HG03378 (cell line): ENCODE measurements at regions not wholly inside any gene's neighbourhood (a gene's known extent, or its start where the extent isn't known, plus 50 kb on each side); places are given as distances from the start of the nearest gene placed in this dataset.

Source experiments
- ATAC-seq: cut with Tn5 transposase; IDR thresholded peaks from one replicate; pipeline ENCODE4 v1.9.1; 2021; ENCODE audit warnings: mild to moderate bottlenecking, moderate library complexity; ENCODE audit not compliant: unreplicated experiment

DNA sequence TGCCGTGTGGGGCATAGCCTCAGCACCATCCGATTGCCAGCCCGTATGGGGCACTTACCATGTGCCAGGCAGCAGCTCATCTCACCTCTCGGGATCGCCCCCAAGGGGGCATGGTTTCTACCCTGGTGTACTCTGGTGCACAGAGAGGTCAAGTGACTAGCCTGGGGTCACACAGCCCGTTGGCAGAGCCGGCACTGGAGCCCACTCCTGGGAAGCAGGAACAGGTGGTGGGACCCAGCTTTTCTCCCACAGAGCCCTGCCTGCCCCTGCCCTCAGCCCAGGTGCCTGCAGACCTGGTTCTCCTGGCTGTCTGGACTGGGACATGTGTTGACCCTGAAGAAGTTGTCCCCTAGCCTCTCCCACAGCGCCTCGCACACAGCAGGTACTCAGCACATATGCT lies 141.8 kb upstream of the CIBAR2 start:
- no peak for ATAC-seq

DNA sequence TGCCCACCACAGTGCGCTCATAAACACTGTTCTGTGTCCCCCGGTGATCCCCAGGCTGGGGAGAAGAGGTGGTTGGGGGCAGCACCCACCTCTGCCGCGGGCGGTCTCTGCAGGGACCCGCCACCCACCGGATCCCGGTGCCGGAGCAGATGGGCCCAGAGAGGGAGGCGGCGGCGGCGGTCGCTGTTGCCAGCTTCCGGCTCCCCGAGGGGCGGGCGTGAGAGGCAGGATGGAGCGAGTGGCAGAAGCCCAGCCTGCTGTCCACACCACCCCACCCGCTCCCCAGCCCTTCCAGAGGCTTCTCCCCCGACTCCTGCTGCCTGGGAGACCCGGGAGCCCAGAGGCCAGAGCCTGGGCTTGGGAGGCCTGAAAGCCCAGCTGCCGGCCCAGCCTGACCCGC lies 142.6 kb upstream of the CIBAR2 start:
- no peak for ATAC-seq

DNA sequence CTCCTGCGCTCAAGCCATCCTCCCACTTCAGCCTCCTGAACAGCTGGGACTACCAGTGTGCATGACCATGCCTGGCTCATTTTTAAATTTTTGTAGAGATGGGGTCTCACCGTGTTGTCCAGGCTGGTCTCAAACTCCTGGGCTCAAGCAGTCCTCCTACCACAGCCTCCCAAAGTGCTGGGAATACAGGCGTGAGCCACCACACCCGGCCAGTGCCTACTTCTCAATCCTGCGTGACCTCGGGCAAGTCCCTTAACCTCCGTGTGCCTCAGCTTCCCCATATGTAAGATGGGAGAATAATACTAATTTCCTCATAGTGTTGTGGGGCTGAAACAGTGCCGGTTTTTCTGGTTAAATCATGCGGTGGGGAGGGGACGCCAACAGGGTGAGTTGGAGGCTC lies 143.5 kb upstream of the CIBAR2 start:
- ATAC-seq = no peak

DNA sequence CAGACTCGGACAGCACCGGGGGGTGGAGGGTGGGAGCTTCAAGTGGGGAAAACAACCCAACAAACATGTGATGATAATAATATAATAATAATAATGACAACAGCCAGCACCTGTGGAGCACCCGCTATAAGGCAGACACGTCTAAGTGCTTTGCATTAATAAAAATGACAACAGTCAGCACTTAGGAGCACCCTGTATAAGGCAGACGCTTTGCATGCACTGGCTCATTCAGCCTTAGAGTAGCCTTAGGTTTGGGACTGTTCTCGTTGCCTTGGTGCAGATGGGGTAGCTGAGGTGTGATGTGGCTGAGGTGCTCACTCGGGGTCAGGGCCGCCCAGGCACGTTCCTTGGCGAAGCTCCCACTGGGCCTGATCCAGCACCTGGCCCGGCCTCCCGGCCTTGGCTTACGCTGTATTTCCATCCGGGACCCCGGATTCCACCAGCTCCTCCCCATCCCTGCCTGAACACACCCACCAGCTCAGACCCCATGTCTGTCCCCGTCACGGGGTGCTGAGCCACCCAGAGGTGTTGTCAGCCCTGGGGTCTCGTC lies 144.0 kb upstream of the CIBAR2 start:
- ATAC-seq = no peak

DNA sequence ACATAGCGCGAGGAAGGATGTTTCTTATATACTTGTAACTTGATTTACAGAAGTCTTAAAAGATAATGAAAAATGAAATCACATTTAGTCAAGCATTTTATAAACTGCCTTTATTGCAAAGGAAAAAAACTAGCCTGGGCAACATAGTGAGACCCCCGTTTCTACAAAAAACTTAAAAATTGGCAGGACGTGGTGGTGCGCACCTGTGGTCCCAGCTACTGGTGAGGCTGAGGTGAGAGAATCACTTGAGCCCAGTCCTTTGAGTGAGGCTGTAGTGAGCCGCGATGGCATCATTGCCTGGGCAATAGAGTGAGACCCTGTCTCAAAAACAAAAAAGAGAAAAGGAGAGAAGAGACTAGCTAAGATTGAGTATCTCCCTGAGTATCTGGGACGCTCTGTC lies 145.2 kb upstream of the CIBAR2 start:
- ATAC-seq = no peak

DNA sequence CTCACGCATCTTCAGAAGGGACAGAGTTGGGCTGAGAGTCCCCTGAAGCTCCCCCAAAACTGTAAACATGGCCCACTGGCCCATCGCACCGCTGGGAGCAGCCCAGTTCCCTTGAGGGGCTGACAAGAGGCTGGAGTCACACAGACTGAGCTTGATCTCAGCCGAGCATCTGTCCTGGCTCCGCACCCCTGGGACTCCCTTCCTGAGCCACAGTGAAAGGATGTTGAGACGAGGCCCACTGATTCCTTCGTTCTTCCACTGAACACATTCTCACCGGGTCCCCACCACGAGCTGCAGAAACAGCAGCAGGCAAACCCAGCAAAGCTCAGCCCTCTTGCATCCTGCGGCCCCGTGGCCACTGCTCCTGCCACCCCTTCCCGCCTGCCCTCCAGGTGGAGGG lies 145.9 kb upstream of the CIBAR2 start:
- no peak for ATAC-seq

DNA sequence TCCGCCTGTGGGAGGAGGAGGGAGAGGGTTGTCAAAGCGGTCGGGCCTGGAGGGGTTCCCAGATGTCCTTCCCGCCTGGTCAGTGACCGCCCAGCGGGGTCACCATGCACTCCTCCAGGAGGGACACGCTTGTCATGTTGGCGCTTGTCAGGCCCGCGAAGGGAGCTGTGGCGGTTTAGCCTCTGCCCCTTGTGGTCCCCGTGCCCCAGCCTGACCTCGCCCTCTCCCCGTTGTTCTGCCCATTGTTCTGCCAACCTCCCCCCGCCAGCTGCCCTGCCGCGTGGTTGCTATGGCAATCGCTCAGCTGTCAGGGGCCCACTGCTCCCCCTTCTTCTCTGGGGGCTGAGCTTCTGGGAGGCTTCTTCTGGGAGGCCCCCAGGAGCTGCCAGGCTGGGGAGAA lies 146.4 kb upstream of the CIBAR2 start:
- ATAC-seq = no peak

DNA sequence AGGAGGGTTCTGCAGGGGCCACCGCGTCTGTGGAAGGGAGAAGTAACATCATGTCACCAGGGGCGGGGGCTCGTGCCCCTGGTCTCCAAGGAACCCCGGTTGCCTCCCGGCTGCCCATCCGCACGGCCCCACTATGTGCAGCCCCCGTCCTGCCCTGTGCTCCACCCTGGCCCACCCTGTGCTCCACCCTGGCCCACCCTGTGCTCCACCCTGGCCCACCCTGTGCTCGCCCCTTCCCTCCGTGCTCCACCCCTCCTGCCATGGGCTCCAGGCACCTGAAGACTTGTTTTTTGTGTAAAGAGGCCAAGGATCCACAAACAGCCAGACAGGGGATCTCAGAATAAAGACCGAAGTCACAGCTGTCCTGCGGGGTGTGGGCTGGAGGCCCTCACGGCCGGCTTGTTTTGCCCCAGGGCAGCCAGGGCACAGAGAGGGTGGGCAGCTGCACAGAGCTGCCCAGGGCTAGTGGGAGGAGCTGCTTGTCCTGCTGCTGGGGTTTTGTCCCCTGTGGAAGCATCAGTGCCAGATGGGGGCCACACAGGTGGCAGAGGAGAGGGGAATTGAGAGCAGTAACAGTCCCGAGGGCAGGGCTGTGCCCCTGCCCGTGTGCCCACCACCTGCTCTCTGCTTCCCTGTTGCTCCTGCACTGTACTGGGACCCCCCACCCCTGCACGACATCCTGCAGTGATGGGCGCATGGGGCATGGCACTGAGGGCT lies 147.0 kb upstream of the CIBAR2 start:
- ATAC-seq = no peak

DNA sequence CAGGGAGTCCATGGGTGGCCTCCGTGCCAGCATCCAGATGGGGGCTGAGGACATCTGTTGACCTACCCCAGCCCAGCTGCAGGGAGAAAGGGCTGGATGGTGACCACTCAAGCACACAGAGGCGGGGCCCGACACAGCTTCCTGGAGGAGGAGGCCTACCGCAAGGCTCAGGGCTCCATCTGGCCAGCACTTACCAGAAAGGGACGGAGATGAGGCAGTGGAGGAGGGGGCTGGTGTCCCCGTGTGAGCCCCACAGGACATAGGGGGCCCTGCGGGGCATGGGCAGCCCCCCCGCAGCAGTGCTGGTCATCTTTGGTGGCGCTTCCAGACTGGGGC lies 147.5 kb upstream of the CIBAR2 start:
- ATAC-seq = no peak

DNA sequence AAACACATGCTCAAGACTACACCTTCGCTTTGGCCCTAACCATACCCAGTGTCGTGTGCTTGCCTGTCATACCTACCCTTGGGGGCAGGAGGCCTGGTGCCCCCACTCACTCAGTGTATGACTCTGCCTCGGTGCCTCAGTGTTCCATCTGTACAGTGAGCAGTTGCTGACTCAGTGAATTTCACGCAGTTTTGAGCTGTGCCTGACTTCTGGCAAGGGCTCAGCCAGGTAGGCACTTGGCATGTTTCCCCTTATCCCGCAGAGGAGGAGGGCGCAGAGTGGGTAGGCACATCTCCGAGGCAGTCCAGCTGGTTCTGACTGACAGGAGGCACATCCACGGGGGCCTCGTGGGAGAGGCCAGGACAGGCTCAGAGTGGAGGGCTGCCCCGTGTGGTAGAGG lies 148.9 kb upstream of the CIBAR2 start:
- ATAC-seq = no peak

DNA sequence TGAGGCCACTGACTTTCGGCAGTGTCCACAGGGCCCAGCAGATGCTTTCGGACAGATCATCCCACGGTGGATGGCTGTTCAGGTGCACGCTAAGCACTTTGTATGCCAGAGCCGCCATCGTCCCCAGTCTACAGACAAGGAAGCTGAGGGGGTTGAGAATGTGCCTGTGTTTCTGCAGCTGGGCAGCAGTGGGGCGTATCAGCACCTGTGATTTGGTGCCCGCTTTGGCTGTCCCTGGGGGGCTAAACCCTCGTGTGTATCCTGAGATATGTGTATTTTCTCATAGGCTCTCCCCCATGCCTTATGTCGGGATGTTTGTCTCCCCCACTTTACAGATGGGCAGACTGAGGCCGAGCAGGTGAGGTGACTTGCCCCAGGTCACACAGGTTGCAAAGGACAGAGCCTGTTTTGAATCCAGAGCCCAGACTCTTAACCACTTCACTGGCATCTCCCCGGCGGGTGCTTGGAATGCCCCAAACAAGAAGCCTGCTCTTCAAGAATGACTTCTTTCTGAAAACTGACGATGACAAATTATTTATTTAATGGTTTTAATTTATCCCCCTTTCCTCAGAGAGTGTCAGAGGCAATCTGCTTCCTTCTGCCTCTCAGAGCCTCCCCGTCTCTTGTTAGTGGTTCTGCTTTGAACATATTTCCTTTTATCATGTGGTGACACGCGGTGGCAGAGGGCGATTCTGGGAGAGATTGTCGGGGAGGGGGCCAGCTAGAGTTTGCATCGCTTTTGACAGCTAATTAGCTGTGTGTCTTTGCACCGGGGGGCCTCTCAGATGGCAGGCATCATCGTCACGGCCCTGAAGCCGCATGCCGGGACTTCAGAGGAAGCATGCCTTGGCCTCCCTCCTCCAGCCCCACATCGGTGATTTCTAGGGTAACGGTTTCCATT lies 149.6 kb upstream of the CIBAR2 start:
- no peak for ATAC-seq

DNA sequence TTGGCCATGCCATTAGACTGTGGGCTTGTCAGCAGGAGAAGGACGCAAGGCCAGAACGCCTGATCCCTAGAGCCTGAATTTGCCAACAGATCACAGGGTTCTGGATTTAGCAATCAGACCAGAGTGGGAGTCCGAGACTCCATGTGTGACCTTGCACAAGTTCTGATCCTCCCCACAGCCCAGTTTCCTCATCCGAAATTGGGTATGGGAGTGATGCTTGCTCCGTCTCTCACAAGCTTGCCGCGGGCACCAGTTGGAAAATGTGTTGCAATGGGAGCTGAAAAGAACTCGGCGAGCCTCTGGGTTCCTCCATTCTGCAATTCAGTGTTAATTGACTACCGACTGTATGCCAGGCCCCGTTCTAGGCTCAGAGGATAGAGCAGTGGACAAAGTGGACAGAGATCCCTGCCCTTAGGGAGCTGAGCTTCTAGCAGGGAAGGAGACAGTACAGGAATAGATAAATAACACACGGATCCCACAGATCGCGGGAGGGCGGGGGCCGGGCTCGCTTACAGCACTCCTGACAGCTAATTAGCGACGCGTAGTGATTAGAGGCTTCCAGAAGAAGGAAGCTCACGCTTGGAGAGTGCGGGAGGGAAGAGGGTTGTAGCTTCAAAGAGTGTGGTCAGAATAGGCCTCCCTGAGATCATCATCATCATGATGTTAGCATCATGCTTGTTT lies 150.4 kb upstream of the CIBAR2 start:
- no peak for ATAC-seq

DNA sequence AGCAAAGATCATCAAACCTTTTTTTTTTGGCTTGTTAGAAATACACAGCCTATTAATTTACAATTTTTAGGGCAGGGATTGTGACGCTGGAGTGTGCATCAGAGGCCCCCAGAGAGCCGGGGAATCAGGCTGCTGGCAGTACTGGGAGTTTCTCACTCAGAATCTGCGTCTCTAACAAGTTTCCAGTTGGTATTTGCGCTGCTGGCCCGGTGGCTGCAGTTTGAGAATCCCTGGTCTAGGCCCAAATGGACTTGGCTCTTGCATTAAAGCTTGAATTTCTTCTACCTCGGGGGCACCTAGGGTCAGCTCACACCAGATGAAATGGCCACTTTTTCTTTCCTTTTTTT lies 150.9 kb upstream of the CIBAR2 start:
- no peak for ATAC-seq

DNA sequence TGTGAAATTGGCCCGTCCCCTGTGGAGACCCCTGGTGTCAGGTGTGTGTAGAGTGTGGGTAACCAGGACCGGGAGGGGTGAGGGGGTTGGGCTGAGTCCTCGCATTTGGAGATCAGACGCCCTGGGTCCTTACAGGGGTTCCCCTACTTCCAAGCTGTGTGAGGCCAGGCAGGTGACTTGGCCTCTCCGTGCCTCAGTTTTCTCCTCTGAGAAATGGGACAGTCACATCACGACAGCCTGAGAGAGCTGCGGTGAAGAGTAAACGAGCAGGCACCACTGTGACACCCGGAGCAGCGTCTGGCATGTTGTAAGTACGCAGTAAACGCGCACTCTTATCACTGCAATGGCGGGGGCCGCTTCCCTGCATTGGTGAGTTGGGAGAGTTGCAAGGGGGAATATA lies 152.5 kb upstream of the CIBAR2 start:
- no peak for ATAC-seq

DNA sequence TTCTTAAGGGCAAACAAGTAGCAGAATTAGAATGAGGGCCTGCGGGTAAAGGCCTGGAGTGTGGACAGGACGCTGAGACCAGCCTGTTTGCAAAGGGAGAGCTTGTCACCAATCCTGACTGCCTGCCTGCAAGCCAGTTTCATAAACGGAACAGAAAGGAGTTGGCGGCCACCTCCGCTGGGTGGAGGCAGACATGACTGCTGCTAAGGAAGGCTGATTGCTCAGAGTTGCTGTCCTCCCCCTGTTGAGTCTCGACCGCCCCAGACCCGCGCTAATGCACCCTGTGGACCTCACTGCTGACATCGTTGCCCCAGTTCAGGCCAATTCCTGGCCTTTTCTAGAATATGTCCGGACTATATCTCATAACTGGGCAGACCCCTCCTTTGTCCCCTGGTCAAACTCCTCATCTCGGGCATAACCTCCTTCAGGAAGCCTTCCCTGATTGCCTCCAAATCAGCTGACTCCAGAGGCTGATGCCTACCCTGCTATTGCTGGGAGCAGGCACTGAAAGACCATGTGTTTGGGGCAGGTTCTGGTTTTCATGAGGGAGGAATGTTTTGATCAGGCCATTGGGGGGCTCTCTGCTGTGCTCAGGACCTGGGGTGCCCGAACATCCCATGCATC lies 153.0 kb upstream of the CIBAR2 start:
- no peak for ATAC-seq

DNA sequence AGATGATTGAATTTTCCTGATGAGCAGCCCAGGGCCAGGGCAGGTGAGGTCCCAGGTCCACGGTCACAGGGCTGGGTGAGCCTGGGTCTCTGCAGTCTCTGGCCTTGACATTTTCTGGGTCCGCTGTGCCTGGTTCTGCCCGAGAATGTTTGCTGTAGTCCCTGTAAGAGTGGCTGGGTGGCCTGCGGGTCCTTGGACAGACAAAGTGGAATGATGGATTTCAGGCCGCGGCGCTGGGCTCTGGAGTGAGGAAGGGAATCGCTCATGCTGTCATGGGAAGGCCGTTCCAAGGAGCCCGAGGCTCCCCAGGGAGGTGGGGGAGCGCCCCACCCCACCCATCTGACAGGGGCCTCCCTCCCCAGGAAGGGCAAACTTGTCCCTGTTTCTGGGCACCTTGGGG lies 153.5 kb upstream of the CIBAR2 start:
- no peak for ATAC-seq

DNA sequence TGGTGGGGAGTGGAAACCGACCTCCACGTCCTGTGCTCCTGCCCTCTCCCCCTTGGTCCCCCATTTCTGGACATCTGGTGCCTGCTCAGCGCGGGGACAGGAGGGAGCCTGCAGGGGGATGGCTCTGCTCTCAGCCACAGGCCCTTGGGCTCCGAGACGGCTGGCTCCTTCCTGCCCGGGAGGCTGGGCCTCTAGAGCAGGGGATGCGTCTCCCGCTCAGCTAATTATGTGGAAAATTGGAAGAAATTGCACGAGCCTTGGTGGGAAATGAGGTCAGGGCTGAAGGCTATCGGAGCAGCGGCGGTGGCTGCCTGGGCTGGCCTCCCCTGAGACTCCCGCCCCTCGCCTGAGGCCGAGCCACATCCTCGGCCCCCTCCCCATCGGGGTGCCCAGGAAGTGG lies 154.6 kb upstream of the CIBAR2 start:
- no peak for ATAC-seq

DNA sequence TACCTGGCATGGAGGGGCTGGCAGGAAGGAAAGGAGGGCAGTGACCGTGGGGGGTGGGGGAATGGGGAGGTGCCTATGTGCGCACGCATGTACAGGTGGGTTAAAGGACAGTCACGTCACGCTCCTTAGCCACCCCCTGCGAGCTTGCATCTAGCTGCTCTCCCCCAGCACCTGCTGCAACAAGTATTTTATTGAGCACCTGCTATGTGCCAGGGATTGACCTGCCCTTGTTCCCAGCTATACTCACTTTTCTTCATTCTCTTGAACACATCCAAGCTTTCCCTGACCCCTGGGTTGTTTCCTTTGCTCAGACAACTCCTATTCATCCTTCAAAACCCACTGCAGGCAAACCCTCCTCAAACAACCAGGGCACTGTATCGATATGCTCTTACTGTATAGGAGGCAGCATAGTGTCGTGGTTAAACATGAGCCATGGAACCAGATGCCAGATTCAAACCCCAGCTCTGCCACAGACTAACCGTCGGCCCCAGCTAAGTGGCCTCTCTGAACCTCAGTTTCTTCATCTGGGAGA lies 155.2 kb upstream of the CIBAR2 start:
- no peak for ATAC-seq

DNA sequence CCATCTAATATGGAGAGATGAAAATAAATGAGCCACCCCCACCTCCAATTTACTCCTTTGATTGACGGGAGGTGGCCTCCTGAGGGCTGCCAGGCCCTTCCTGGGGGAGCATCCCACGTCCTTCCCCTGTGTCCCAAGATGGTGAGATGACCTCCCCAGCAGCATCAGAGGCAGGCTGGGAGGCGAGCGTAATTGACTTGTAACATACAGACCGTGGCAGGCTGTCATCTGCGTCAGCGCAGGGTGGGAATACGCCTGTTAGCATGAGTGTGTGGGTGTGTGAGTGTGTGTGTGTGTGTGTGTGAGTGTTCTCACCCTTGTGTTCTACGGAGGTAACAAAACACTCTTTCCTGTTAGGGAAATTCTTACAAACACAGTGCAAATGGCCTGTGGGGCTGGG lies 156.9 kb upstream of the CIBAR2 start:
- ATAC-seq = no peak

DNA sequence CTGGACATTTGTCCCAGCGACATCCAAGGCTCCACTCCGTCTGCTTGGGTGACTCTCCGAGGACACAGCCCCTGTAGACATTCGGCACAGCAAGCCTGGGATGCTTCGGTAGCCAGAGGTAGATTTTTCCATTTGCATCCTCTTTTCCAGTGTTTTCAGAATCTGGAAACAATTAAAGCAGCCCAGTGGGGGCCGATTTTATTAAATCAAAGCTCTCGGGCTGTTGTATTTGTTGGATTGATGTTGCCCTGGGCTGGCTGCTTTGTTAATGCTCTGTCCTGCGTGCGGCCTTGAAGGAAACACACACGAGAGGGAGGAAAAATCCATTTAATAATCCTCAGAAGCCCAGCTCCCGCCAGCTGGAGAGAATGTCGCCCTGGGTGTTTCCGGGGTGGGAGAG lies 158.1 kb upstream of the CIBAR2 start:
- ATAC-seq = no peak

DNA sequence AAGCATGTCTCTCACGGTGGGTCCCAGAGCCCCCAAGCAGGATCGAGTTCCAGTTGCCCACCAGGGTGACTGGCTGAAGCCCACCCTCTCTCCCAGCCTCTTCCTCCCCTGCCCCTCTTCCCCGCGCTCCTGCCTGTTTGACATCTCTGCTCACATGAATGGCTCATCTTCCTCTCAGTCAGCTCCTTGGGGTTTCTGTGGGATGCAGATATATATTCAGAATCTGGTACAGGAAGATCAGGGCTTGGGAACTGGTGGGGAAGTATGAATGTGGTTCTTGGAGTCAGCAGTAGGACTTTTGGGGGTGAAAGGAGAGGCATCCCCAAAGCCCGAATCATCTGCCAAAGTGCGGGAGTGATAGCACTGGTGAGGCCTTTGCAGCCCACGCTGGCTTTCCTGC lies 158.9 kb upstream of the CIBAR2 start:
- no peak for ATAC-seq
